Loucy (cell line): ENCODE measurements at regions not wholly inside any gene's neighbourhood (a gene's known extent, or its start where the extent isn't known, plus 50 kb on each side); places are given as distances from the start of the nearest gene placed in this dataset.

Experiments
- EZH2phosphoT487 ChIP-seq: fragments of 200-600 bp; IDR thresholded peaks from 2 replicates; pipeline ENCODE4 v1.6.1; 2018; ENCODE audit warnings: antibody characterized with exemption, mild to moderate bottlenecking, moderate library complexity, borderline replicate concordance
- TF ChIP-seq, protein P1 (sequence below): fragments of 200-600 bp; sonication (generic); conservative IDR thresholded peaks from 2 replicates; pipeline ENCODE4 v1.5.1; 2014; ENCODE audit warnings: mild to moderate bottlenecking, antibody characterized with exemption, low read length

GRCh38 chr10:78300526-78300925 lies 266.9 kb downstream of the RPS24 start:
- TF ChIP-seq, protein P1, sequence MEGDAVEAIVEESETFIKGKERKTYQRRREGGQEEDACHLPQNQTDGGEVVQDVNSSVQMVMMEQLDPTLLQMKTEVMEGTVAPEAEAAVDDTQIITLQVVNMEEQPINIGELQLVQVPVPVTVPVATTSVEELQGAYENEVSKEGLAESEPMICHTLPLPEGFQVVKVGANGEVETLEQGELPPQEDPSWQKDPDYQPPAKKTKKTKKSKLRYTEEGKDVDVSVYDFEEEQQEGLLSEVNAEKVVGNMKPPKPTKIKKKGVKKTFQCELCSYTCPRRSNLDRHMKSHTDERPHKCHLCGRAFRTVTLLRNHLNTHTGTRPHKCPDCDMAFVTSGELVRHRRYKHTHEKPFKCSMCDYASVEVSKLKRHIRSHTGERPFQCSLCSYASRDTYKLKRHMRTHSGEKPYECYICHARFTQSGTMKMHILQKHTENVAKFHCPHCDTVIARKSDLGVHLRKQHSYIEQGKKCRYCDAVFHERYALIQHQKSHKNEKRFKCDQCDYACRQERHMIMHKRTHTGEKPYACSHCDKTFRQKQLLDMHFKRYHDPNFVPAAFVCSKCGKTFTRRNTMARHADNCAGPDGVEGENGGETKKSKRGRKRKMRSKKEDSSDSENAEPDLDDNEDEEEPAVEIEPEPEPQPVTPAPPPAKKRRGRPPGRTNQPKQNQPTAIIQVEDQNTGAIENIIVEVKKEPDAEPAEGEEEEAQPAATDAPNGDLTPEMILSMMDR: no peak
- no peak for TF ChIP-seq EZH2phosphoT487
